Lung microvascular endothelial cell (primary cell): ENCODE measurements at regions not wholly inside any gene's neighbourhood (a gene's known extent, or its start where the extent isn't known, plus 50 kb on each side); places are given as distances from the start of the nearest gene placed in this dataset.

ENCODE experiments used
- DNase-seq, 2 donors: peaks; one replicate each; pipeline versions ENCODE4 v3.0.0 to v3.0.0-alpha.2; 2010; ENCODE audit warnings: low read depth in 2 of 2

GRCh38 chr2:20110876-20111275 lies 59.4 kb upstream of the LAPTM4A start:
- peak in 1 of 2 donors; percentile 28 for DNase-seq

GRCh38 chr2:20110383-20110782 lies 59.0 kb upstream of the LAPTM4A start:
- DNase-seq: no peak

DNA sequence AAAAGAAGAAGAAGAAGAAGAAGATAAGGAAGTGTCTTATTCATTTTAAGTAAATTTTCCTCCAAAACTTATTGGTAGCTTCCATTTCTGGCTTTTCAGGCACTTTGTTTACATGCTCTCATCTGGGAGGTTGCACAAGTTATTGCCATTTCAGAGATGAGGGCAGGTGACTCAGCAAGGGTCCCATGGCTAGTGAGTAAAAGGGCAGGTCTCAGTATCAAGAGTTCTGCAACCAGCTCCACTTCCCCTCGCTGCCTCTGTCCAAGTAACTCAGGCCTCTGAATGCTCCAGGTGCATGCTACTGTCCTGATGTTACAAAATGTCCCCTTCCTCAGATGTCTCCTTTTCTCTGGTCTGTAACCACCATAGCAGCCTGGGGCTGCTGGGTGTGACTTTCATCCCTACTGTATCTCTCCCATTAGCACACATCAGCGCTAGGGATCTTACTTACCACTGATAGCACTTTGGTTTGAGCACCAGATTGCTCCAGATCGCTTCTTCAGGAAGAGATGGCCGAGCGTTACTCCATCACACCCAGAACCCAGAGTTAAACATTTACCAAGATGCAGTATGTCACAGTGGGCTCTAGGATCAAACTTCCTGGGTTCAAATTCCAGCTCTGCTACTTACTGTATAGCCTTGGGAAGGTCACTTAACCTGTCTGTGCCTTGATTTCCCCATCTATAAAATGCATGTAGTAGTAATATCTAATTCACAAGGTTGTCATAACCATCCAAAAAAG lies 57.4 kb upstream of the LAPTM4A start:
- peak in 1 of 2 donors; percentile 39 for DNase-seq

DNA sequence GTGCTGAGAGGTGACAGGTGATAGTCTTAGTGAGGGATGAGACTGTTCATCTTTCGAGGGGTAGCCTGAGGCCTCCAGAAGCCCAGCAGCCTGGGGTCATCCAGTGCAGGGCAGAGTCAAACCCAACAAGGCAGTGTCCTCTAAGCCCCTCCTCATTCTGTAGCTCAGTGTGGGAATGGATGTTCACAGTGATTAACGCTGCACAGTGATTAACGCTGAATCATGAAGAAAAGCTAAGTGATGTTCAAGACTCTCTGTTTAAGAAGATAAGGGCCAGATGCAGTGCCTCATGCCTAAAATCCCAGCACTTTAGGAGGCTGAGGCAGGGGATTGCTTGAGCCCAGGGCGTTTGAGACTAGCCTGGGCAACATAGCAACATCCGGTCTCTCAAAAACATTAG lies 56.3 kb upstream of the LAPTM4A start:
- no peak for DNase-seq

DNA sequence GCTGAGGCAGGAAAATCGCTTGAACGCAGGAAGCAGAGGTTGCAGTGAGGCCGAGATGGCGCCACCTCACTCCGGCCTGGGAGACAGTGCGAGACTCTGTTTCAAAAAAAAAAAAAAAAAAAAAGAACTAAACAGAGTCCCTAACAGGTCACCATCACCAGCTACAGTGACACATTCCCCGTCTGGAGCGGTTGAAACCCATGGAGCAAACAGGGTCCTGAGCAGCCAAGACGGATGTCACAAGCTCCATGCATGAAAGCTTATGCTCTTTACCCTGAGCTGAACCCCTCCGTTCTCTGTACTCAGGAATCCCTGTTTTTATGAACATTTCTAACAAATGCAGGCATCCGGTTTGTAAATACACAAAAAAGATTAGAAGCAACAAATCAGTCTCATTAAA lies 55.9 kb upstream of the LAPTM4A start:
- no peak for DNase-seq

DNA sequence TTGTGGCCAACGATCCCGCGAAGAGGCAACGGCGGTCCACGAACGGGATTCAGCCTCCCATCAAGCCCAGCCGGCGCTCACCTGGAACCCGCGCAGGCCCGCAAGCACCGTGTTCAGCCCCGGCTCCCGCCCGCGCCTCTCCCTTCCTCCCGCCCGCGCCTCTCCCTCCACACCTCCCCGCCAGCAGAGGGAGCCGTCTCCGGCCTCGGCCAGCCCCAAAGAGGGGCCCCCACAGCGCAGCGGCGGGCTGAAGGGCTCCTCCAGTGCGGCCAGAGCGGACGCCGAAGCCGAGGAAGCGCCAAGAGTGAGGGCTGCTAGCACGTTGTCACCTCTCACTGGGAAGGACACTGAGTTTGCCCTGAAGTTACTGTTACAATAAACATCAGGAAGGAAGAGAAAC lies 55.3 kb upstream of the LAPTM4A start:
- peak; percentile 42 to 62 for DNase-seq

- DNase-seq: peak in 1 of 2 donors; percentile 27
These were observed 53.6 kb upstream of the LAPTM4A start for GRCh38 chr2:20104900-20105545.

- DNase-seq: peak; percentile 31 to 51
These were observed 52.1 kb upstream of the LAPTM4A start for GRCh38 chr2:20103530-20103929.
